CD14-positive monocyte (primary cell): ENCODE measurements at regions not wholly inside any gene's neighbourhood (a gene's known extent, or its start where the extent isn't known, plus 50 kb on each side); places are given as distances from the start of the nearest gene placed in this dataset.

ENCODE experiments used
- DNase-seq, 3 donors: peaks; one replicate each; pipeline ENCODE4 v3.0.0-alpha.2; 2011 to 2022
- H2AFZ ChIP-seq: 2 replicates; pipeline ENCODE4 v1.6.0; 2012; ENCODE audit warnings: mild to moderate bottlenecking, low read depth, low read length, inconsistent platforms; ENCODE audit not compliant: insufficient read depth, poor library complexity, severe bottlenecking
- H3K27ac ChIP-seq, 2 donors: 1 replicate in 1 of 2; 2 replicates in 1 of 2; pipeline ENCODE4 v1.5.1; 2012 to 2013; ENCODE audit warnings: low read length in 2 of 2, control low read depth in 1 of 2, inconsistent platforms in 1 of 2, low read depth in 1 of 2, mild to moderate bottlenecking in 1 of 2
- H3K27me3 ChIP-seq, 2 donors: one replicate each; pipeline versions ENCODE4 v1.6.0 to v1.6.1; 2011 to 2013; ENCODE audit warnings: low read length in 2 of 2; ENCODE audit not compliant: control insufficient read depth in 2 of 2, insufficient read depth in 2 of 2
- H3K36me3 ChIP-seq, 2 donors: replicated peaks in 1 of 2; 1 replicate in 1 of 2; 2 replicates in 1 of 2; pipeline versions ENCODE4 v1.5.1 to v1.6.1; 2012 to 2013; ENCODE audit warnings: low read length in 2 of 2, control low read depth in 1 of 2, inconsistent platforms in 1 of 2, mild to moderate bottlenecking in 1 of 2; ENCODE audit not compliant: insufficient read depth in 2 of 2, control insufficient read depth in 1 of 2
- H3K4me1 ChIP-seq, 2 donors: 1 replicate in 1 of 2; 2 replicates in 1 of 2; pipeline versions ENCODE4 v1.5.1 to v1.6.1; 2012 to 2013; ENCODE audit warnings: low read length in 2 of 2, control low read depth in 1 of 2, inconsistent platforms in 1 of 2, mild to moderate bottlenecking in 1 of 2, moderate library complexity in 1 of 2; ENCODE audit not compliant: insufficient read depth in 2 of 2, control insufficient read depth in 1 of 2
- H3K4me2 ChIP-seq: replicated peaks from 2 replicates; pipeline ENCODE3; 2012; ENCODE audit warnings: low read length, moderate library complexity, mild to moderate bottlenecking; ENCODE audit not compliant: poor library complexity, severe bottlenecking; ENCODE audit errors: extremely low read depth
- H3K4me3 ChIP-seq, 3 experiments: fragments of 200-600 bp in 1 of 3; sonication (generic) in 1 of 3; replicated peaks in 1 of 3; 1 replicate in 2 of 3; 2 replicates in 1 of 3; pipeline ENCODE4 v1.5.1; 2011 to 2013; ENCODE audit warnings: low read length in 3 of 3, mild to moderate bottlenecking in 3 of 3, control low read depth in 2 of 3, low read depth in 2 of 3, inconsistent platforms in 1 of 3, moderate library complexity in 1 of 3
- H3K79me2 ChIP-seq: 2 replicates; pipeline ENCODE4 v1.6.0; 2012; ENCODE audit warnings: mild to moderate bottlenecking, control low read depth, inconsistent platforms, low read length, moderate library complexity; ENCODE audit not compliant: insufficient read depth
- H3K9ac ChIP-seq: 2 replicates; pipeline ENCODE4 v1.6.0; 2017; ENCODE audit warnings: low read length, mild to moderate bottlenecking; ENCODE audit not compliant: insufficient read depth, poor library complexity, severe bottlenecking
- H3K9me3 ChIP-seq, 2 donors: replicated peaks in 1 of 2; 1 replicate in 1 of 2; 2 replicates in 1 of 2; pipeline versions ENCODE4 v1.5.1 to v1.6.1; 2012 to 2013; ENCODE audit warnings: low read length in 2 of 2, control low read depth in 1 of 2; ENCODE audit not compliant: control insufficient read depth in 1 of 2, insufficient read depth in 1 of 2
- H4K20me1 ChIP-seq: 2 replicates; pipeline ENCODE4 v1.6.0; 2012; ENCODE audit warnings: mild to moderate bottlenecking, low read length, control low read depth, moderate library complexity; ENCODE audit not compliant: insufficient read depth
- H3K27ac Mint-ChIP-seq, 7 donors: one replicate each; pipeline ENCODE4 v1.8.0; 2020; ENCODE audit warnings: mild to moderate bottlenecking in 7 of 7, mixed read lengths in 7 of 7, moderate library complexity in 6 of 7, inconsistent platforms in 2 of 7
- H3K27me3 Mint-ChIP-seq, 3 donors: one replicate each; pipeline ENCODE4 v1.8.0; 2021 to 2022; ENCODE audit warnings: low read depth in 3 of 3, mild to moderate bottlenecking in 3 of 3, mixed read lengths in 3 of 3, moderate library complexity in 3 of 3, inconsistent platforms in 1 of 3
- H3K36me3 Mint-ChIP-seq, 2 donors: one replicate each; pipeline ENCODE4 v1.8.0; 2020; ENCODE audit warnings: mixed read lengths in 2 of 2, inconsistent platforms in 1 of 2, mild to moderate bottlenecking in 1 of 2
- H3K4me1 Mint-ChIP-seq: one replicate; pipeline ENCODE4 v1.8.0; 2020; ENCODE audit warnings: mild to moderate bottlenecking, mixed read lengths
- H3K4me3 Mint-ChIP-seq, 2 donors: one replicate each; pipeline ENCODE4 v1.8.0; 2020; ENCODE audit warnings: mild to moderate bottlenecking in 2 of 2, mixed read lengths in 2 of 2, moderate library complexity in 1 of 2
- H3K9me3 Mint-ChIP-seq, 7 donors: one replicate each; pipeline ENCODE4 v1.8.0; 2020 to 2022; ENCODE audit warnings: mixed read lengths in 7 of 7, mild to moderate bottlenecking in 6 of 7, moderate library complexity in 6 of 7, inconsistent platforms in 2 of 7
- CTCF ChIP-seq: fragments of 200-600 bp; IDR thresholded peaks from one replicate; pipeline ENCODE4 v1.8.0; 2022; ENCODE audit warnings: antibody characterized with exemption, mild to moderate bottlenecking
- WGBS: methylation state at CpG from one replicate; pipeline ENCODE4 v1.1.5; 2013; ENCODE audit warnings: missing lambda C conversion rate; ENCODE audit not compliant: insufficient coverage; 5-methylcytosine and 5-hydroxymethylcytosine counted together
- intact Hi-C, 2 donors: fragments of 100-400 bp; cut with micrococcal nuclease; formaldehyde crosslinking; loops; one replicate each; pipeline versions ENCODE4 v1.15.0 to v1.15.1; 2023

GRCh38 chr1:115398745-115399144, 60.7 kb upstream of the NGF start:
- peaks cover 0 to 5% (median 2%) of the 10 kb centered on the region in 7 donors for H3K9me3 Mint-ChIP-seq
- Histone ChIP-seq H3K27ac (no peak overlapping the region), H3K79me2 (no peaks in the 10 kb centered on the region), H3K9me3 (no peaks in the 10 kb centered on the region), H3K4me1 (no peaks in the 10 kb centered on the region), H3K27me3 (no peaks in the 10 kb centered on the region), H3K9ac (no peak overlapping the region), H3K4me2 (no peak overlapping the region), H3K36me3 (no peaks in the 10 kb centered on the region), H3K4me3 (no peak overlapping the region), H2AFZ (no peak overlapping the region), H4K20me1 (no peaks in the 10 kb centered on the region)
- peaks cover 1 to 3% (median 2%) of the 10 kb centered on the region in 3 donors for H3K27me3 Mint-ChIP-seq
- H3K4me3 Mint-ChIP-seq: no peak overlapping the region
- WGBS: 94% methylated on average over 4 of the region's 4 CpGs
- intact Hi-C loops: no loop called here
- H3K4me1 Mint-ChIP-seq: no peaks in the 10 kb centered on the region
- no peak for TF ChIP-seq CTCF
- H3K27ac Mint-ChIP-seq: no peak overlapping the region
- no peaks in the 10 kb centered on the region for H3K36me3 Mint-ChIP-seq
- no peak for DNase-seq
